Pons (tissue), 1 donor: ENCODE measurements at regions not wholly inside any gene's neighbourhood (a gene's known extent, or its start where the extent isn't known, plus 50 kb on each side); places are given as distances from the start of the nearest gene placed in this dataset.
"Not testable (repeated sequence)": the region's sequence is repeated elsewhere in the genome, so short reads cannot be mapped to it uniquely, and the experiment has no call there.

Experiments
- DNase-seq: peaks from one replicate; pipeline ENCODE4 v3.0.0-alpha.2; 2016; ENCODE audit warnings: low spot score

DNA sequence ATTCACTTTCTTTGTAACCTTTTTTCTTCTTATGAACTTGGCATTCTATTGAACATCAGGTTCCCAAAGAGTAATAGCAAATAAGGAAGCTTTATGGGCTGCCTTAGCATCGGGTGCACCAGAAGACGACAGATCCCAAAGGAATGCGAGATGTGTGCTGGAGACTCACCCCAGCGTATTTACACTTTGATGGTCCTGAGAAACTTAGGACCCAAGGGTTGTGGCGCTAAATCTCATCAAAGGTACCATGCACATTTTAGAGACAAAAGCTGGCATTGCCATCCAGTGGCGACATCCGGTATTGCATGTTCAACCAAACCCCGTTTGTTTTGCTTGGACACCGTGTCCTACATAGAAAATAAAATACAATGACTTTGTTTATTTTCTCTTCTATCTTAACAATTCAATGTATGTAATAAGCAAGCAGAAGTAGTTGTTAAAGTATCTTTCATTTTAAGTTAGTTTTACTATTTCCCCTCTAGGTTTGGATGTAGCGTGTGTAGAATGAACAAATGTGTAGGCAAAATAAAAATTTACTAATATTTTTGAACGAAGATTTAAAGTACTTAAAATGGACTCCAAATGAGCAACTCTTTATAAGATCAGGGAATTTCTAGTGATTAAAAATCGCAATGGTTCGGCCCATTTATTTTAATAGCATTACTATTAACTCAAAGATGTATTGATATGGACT lies 1154.8 kb downstream of the GATA3 start:
- peak; percentile 66 for DNase-seq

DNA sequence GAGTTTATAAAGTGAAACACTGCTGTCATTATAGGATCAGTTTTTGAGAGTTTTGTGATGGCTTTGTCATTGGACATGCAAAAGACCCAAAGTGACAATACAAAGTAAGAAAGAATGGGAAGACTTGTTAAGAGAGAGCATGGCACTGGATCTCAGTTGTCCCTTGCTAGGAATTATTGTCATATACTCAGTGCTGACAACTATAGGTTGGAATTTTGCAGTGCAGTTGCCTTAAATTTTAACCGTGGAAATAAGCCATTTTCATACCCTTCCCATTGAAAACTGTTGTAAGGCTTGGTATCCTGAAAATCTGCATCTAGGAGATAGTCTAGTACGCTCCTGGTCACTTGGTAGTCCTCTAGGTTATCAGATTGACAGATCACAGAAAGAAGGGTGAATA lies 1156.7 kb downstream of the GATA3 start:
- no peak for DNase-seq

DNA sequence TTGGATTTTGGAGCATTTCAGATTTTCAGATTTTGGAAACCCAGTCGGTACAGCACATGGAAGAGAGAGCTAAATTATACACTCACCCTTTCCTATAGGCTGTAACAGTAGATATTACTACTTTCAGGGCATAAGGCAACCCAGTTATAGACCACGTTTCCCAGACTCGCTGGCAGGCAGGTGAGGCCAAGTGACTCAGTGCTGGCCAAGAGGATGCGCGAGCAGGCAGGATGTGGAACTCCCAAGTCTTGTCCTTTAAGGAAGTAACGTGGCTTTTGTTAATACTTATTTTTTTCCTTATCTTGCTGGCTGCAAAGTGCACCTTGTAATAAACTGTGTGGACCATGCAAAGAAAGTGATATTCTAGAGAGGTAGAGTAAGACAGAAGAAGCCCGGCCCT lies 1160.1 kb downstream of the GATA3 start:
- no peak for DNase-seq

DNA sequence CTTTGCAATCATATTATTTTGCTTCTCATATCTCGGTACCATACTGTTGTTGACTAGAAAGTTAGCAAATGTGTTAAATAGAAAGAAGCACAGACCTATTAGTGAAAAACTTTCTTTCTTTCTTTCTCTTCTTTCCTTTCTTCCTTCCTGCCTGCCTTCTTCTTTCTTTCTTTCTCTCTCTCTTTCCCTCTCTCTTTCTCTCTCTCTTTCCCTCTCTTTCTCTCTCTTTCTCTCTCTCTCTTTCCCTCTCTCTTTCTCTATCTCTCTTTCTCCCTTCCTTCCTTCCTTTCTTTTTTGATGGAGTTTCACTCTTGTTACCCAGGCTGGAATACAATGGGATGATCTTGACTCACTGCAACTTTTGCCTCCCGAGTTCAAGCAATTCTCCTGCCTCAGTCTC lies 1160.6 kb downstream of the GATA3 start:
- DNase-seq = no peak

DNA sequence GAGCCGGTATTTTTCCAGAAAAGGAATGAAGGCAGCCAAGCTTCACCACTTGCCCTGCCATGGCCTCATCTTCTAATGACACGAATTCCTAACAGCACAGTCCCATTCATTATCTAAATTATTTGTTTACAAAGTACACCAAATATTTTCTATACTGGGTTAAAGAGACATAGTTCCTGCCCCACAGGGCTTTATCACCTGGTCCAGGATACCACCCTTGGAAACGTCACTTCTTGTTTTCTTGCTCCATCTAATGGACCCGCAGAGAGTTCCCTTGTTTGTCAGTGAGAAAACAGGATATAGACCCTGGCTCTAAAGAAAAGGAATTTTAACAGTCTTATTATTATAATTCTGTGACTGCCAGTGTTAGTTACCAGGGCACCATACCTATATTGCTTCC lies 1165.4 kb downstream of the GATA3 start:
- DNase-seq = no peak

GRCh38 chr10:9222917-9223316 lies 1168.4 kb downstream of the GATA3 start:
- peak; percentile 15 for DNase-seq

- no peak for DNase-seq
These were observed 1173.3 kb downstream of the GATA3 start for GRCh38 chr10:9227679-9228365.

GRCh38 chr10:9228771-9229170 lies 1174.3 kb downstream of the GATA3 start:
- DNase-seq = no peak

DNA sequence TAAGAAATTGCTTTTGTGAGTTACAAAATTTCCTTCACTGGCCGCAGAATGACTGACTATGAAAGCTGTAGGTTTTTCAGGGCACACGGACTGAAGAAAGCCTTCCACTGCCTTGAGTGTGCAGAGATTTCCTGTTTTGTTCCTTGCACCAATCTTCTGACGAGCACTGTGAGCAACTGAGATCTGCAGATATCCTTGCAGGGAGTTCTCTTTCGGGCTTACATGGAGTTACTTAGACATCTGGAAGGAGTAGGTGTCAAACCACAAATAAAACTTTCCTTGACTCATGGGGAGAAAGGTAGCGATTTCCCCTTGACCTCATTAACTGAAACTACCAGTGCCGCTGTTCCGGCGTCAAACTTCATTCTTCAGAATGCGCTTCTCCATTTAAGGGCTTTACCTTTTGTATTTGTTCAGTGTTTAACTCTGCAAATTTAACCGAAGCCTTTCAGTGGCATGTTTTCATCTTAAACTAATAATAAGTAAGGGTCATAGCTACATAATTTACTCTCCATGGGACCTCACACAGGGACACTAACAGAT lies 1175.3 kb downstream of the GATA3 start:
- DNase-seq = no peak

- DNase-seq = no peak
These were observed 1176.1 kb downstream of the GATA3 start for GRCh38 chr10:9230625-9231024.

DNA sequence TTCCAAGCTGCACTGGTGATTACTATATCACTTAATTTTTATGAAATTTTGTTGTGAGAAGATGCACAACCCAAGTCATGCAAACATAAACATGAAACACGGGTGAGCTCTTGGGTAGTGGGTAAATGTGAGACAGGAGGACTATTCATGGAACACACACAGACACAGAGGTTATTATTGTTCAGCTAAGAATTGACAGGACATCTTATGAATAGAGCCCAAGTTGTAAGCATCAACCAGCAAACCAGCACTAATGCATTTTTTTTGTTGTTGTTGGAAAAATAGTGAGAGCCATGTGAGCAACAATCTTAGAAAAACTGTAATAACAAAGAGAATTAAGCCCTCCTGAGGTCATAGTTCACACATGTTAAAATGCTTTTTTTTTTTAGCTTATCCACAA lies 1179.7 kb downstream of the GATA3 start:
- DNase-seq = peak; percentile 43

DNA sequence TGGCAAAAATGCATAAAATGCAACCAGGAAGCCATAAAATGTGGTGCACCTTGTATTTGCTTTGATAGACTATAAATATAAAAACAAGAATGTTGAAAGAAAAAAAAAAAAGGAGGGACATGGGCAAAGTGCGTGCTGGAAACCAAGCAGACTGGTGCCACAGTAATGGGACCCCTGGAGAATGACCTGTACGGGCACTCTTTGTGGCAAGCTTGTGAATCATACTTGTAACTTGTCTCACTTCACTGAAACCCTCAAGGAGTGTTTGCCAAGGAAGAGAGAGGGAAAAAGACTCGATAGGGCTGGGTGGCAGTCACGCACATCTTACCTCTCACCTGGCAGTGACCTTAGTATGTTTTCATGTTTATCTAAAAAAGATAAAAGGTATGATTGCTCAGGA lies 1183.6 kb downstream of the GATA3 start:
- no peak for DNase-seq

DNA sequence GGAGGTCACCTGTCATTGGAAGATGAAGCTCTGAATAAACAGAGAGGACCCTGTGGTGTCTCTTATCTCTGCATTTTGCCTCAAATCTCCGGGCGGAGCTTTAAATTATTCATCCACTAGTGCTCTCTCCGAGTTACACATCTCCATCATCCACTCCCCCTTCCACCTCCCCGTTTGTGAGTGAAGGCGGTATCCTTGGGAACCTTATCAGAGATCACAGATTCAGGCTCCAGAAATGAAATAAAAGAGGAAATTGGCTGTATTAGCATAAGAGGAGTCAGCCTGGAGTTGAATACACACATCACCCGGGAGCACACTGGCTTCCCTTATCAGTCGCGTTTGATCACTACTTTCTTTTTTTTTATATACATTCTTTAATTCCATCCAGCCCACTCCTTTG lies 1184.8 kb downstream of the GATA3 start:
- DNase-seq = no peak

GRCh38 chr10:9243941-9244411 lies 1189.5 kb downstream of the GATA3 start:
- DNase-seq = peak; percentile 28

- DNase-seq = no peak
These were observed 1190.4 kb downstream of the GATA3 start for GRCh38 chr10:9244864-9245263.

- DNase-seq = no peak
These were observed 1198.6 kb downstream of the GATA3 start for GRCh38 chr10:9253121-9253520.

DNA sequence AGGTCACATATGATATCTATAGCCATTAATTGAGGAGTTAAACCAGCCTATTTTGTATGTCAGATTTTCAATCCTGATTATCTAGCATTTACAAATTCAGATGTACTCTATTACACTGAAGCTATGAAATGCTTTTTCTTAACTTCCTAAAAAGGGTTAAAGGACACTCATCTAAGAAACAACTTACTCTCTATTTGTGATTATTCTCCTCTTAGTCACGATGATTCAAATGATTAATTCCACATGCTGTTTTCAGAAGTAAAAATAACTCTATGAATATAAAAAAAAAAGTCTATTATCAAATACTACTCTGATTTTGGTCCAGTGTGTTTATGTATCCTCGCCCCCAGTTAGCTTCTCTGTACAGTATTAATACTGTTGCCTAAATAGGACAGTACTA lies 1199.9 kb downstream of the GATA3 start:
- no peak for DNase-seq

GRCh38 chr10:9260690-9261089 lies 1206.2 kb downstream of the GATA3 start:
- no peak for DNase-seq

GRCh38 chr10:9262770-9263169 lies 1208.3 kb downstream of the GATA3 start:
- DNase-seq = no peak

- DNase-seq = no peak
These were observed 1213.7 kb downstream of the GATA3 start for GRCh38 chr10:9268176-9268575.

DNA sequence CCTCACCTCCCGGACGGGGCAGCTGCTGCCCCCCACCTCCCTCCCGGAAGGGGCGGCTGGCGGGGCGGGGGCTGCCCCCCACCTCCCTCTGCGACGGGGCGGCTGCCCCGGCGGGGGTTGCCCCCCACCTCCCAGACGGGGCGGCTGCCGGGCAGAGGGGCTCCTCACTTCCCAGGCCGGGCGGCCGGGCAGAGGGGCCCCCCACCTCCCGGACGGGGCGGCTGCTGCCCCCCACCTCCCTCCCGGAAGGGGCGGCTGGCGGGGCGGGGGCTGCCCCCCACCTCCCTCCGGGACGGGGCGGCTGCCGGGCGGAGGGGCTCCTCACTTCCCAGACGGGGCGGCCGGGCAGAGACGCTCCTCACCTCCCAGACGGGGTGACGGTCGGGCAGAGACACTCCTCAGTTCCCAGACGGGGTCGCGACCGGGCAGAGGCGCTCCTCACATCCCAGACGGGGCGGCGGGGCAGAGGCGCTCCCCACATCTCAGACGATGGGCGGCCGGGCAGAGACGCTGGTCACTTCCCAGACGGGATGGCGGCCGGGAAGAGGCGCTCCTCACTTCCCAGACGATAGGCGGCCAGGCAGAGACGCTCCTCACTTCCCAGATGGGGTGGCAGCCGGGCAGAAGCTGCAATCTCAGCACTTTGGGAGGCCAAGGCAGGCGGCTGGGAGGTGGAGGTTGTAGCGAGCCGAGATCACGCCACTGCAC lies 1218.8 kb downstream of the GATA3 start:
- DNase-seq = not testable (repeated sequence)

- DNase-seq = no peak
These were observed 1219.8 kb downstream of the GATA3 start for GRCh38 chr10:9274206-9274755.

DNA sequence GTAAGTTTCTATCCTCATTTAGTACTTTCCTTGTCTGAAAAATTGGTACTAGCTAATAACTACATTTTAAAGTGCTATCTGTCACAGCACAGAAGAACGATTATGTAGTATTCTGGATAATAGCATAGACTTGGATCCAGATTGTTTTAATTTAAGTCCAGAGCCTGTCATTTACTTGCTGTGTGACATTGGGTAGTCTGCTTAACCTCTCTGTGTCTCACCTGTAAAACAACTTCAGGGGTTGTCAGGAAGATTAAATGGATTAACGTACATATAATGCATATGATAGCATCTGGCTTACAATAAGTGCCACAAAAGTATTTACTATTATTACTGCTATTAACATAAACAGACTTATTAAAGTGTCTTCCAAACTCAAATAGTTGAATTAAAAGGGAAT lies 1221.4 kb downstream of the GATA3 start:
- no peak for DNase-seq
